HEK293T (cell line): ENCODE measurements at regions not wholly inside any gene's neighbourhood (a gene's known extent, or its start where the extent isn't known, plus 50 kb on each side); places are given as distances from the start of the nearest gene placed in this dataset.
"Not testable (repeated sequence)": the region's sequence is repeated elsewhere in the genome, so short reads cannot be mapped to it uniquely, and the experiment has no call there.

ENCODE experiments used
- ARNT ChIP-seq: fragments of 450-650 bp; IDR thresholded peaks from 2 replicates; pipeline ENCODE4 v1.6.1; 2017; ENCODE audit warnings: mild to moderate bottlenecking
- BHLHE40 ChIP-seq: fragments of 450-650 bp; IDR thresholded peaks from 2 replicates; pipeline ENCODE4 v1.6.1; 2016; ENCODE audit warnings: mild to moderate bottlenecking, moderate library complexity, borderline replicate concordance
- FOXK2 ChIP-seq: fragments of 450-650 bp; IDR thresholded peaks from 2 replicates; pipeline ENCODE4 v1.6.1; 2016; ENCODE audit warnings: mild to moderate bottlenecking
- FOXM1 ChIP-seq: fragments of 450-650 bp; IDR thresholded peaks from 2 replicates; pipeline ENCODE4 v1.6.1; 2017; ENCODE audit warnings: mild to moderate bottlenecking, borderline replicate concordance
- HDGF ChIP-seq: fragments of 450-650 bp; IDR thresholded peaks from 2 replicates; pipeline ENCODE4 v1.6.1; 2017; ENCODE audit warnings: antibody characterized with exemption, borderline replicate concordance
- L3MBTL2 ChIP-seq: fragments of 450-650 bp; conservative IDR thresholded peaks from 2 replicates; pipeline ENCODE4 v1.6.1; 2016; ENCODE audit warnings: mild to moderate bottlenecking
- NFRKB ChIP-seq: fragments of 450-650 bp; IDR thresholded peaks from 2 replicates; pipeline ENCODE4 v1.6.1; 2016; ENCODE audit warnings: mild to moderate bottlenecking, moderate library complexity

GRCh38 chr16:29089679-29090078 lies 104.8 kb downstream of the LAT start:
- TF ChIP-seq NFRKB, L3MBTL2, ARNT, FOXM1, HDGF, FOXK2, BHLHE40: not testable (repeated sequence)
